PC-9 (cell line): ENCODE measurements at regions not wholly inside any gene's neighbourhood (a gene's known extent, or its start where the extent isn't known, plus 50 kb on each side); places are given as distances from the start of the nearest gene placed in this dataset.

Experiments used
- BruUV-seq: library from RNA; stranded (reverse); fragments of 400-500 nt; replicated peaks from 2 replicates; lab custom pipeline; 2021; lab: Mats Ljungman, UMichigan
- CTCF ChIA-PET: fragments of 300-600 bp; sonication (Branson Sonifier 250); formaldehyde crosslinking; loops from one replicate; lab custom pipeline; 2022; ENCODE audit warnings: antibody characterized with exemption; lab: Charles Lee
- POLR2A ChIA-PET: fragments of 300-600 bp; sonication (Branson Sonifier 250); formaldehyde crosslinking; loops from one replicate; lab custom pipeline; 2022; ENCODE audit warnings: antibody characterized with exemption; ENCODE audit not compliant: unreplicated experiment; lab: Charles Lee
- DNase-seq, 2 experiments: peaks; one replicate each; pipeline versions ENCODE4 v3.0.0 to v3.0.0-alpha.2; 2015 to 2022; ENCODE audit warnings: mixed read lengths in 1 of 2
- H2AFZ ChIP-seq: fragments of 200-600 bp; sonication (generic); 2 replicates; pipeline ENCODE4 v1.8.1; 2017; ENCODE audit warnings: antibody characterized with exemption
- H3F3A ChIP-seq: fragments of 200-600 bp; sonication (generic); 2 replicates; pipeline ENCODE4 v1.8.1; 2017; ENCODE audit warnings: antibody characterized with exemption, mild to moderate bottlenecking, low read depth; ENCODE audit not compliant: insufficient read depth
- H3K27ac ChIP-seq: fragments of 200-600 bp; sonication (generic); 2 replicates; pipeline ENCODE4 v1.6.1; 2016; ENCODE audit warnings: mixed run types
- H3K27me3 ChIP-seq: fragments of 200-600 bp; sonication (generic); 2 replicates; pipeline ENCODE4 v1.6.1; 2016; ENCODE audit warnings: low read depth, mixed run types; ENCODE audit not compliant: insufficient read depth
- H3K36me3 ChIP-seq: fragments of 200-600 bp; sonication (generic); 2 replicates; pipeline ENCODE4 v1.6.1; 2016; ENCODE audit warnings: low read depth, mixed run types
- H3K4me1 ChIP-seq: fragments of 200-600 bp; sonication (generic); replicated peaks from 2 replicates; pipeline ENCODE4 v1.6.1; 2016; ENCODE audit warnings: mixed run types; ENCODE audit not compliant: insufficient read depth
- H3K4me2 ChIP-seq: fragments of 200-600 bp; sonication (generic); 2 replicates; pipeline ENCODE4 v1.6.1; 2017; ENCODE audit warnings: mixed run types
- H3K4me3 ChIP-seq: fragments of 200-600 bp; sonication (generic); 2 replicates; pipeline ENCODE4 v1.6.1; 2016; ENCODE audit warnings: mixed run types
- H3K79me2 ChIP-seq: fragments of 200-600 bp; sonication (generic); 2 replicates; pipeline ENCODE4 v1.6.1; 2017; ENCODE audit warnings: low read depth, mixed run types
- H3K9me2 ChIP-seq: fragments of 200-600 bp; sonication (generic); 2 replicates; pipeline ENCODE4 v1.8.1; 2017; ENCODE audit warnings: mild to moderate bottlenecking; ENCODE audit not compliant: insufficient read depth
- H3K9me3 ChIP-seq: fragments of 200-600 bp; sonication (generic); 2 replicates; pipeline ENCODE4 v1.8.1; 2016; ENCODE audit warnings: low read depth; ENCODE audit not compliant: insufficient read depth
- H4K20me1 ChIP-seq: fragments of 200-600 bp; sonication (generic); 2 replicates; pipeline ENCODE4 v1.8.1; 2017; ENCODE audit not compliant: insufficient read depth
- EZH2 ChIP-seq: fragments of 200-600 bp; sonication (generic); IDR thresholded peaks from 2 replicates; pipeline ENCODE4 v1.8.0; 2017; ENCODE audit warnings: antibody characterized with exemption, low read depth
- intact Hi-C: fragments of 100-400 bp; cut with micrococcal nuclease; formaldehyde crosslinking; loops from one replicate; pipeline ENCODE4 v1.10.0; 2022; ENCODE audit not compliant: unreplicated experiment
- TF ChIP-seq, protein P1 (sequence below): fragments of 200-600 bp; sonication (generic); conservative IDR thresholded peaks from 2 replicates; pipeline ENCODE4 v1.6.1; 2017; ENCODE audit warnings: mixed run types, antibody characterized with exemption, mild to moderate bottlenecking, moderate library complexity

DNA sequence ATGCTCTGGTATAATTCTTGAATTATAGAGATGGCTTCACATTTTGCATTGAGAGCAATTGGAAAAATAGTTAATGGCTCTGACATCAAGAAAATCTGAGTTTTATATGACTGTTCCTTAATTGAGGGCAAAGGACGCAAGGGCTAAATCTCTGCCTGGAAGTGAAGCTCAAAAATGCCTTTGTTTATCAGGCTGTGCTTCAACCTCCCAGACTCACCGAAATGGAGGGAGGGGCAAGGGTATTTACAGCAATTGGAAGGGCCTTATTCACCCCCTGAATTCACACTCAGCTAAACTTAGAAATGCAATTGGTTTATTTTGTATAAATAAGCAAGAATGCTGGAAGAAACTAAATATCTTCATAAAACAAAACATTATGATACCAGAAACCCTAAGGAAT is 737.2 kb upstream of the MMS22L start:
- Histone ChIP-seq H3K27me3 (no peaks in the 10 kb centered on the region), H3K4me1 (no peaks in the 10 kb centered on the region), H3K9me2 (no peaks in the 10 kb centered on the region; the same call in 1 of the 2 replicates), H3K4me2 (no peak overlapping the region), H3F3A (no peaks in the 10 kb centered on the region), H3K36me3 (no peaks in the 10 kb centered on the region), H2AFZ (no peak overlapping the region), H3K9me3 (no peaks in the 10 kb centered on the region), H4K20me1 (no peaks in the 10 kb centered on the region), H3K27ac (no peak overlapping the region), H3K79me2 (no peaks in the 10 kb centered on the region), H3K4me3 (no peak overlapping the region)
- intact Hi-C loops = no loop called here
- no TSS peak for BruUV-seq
- no peak for DNase-seq
- TF ChIP-seq EZH2 = no peak
- TF ChIP-seq, protein P1, sequence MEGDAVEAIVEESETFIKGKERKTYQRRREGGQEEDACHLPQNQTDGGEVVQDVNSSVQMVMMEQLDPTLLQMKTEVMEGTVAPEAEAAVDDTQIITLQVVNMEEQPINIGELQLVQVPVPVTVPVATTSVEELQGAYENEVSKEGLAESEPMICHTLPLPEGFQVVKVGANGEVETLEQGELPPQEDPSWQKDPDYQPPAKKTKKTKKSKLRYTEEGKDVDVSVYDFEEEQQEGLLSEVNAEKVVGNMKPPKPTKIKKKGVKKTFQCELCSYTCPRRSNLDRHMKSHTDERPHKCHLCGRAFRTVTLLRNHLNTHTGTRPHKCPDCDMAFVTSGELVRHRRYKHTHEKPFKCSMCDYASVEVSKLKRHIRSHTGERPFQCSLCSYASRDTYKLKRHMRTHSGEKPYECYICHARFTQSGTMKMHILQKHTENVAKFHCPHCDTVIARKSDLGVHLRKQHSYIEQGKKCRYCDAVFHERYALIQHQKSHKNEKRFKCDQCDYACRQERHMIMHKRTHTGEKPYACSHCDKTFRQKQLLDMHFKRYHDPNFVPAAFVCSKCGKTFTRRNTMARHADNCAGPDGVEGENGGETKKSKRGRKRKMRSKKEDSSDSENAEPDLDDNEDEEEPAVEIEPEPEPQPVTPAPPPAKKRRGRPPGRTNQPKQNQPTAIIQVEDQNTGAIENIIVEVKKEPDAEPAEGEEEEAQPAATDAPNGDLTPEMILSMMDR = no peak
- ChIA-PET CTCF (no interaction called here), POLR2A (no interaction called here)

DNA sequence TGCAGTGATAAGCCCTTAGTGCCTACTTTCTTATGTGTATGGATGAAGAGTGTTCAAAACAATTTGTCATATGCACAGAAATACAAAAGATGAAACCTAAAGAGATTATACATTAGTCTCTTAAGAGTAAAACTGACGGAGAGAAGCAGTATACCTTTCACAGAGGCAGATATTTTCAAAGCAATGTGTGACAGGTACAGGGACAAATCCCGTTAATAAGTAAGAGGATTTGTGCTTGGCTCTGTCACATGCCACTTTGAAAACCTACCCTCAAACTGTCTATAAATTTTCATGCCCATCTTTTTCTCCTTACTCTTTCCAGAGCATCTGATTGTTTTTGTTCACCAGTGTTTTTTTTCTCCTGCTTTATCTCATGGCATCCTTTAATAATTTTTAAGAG is 741.3 kb upstream of the MMS22L start:
- Histone ChIP-seq H3K9me2 (no peaks in the 10 kb centered on the region; the same call in 1 of the 2 replicates), H3F3A (no peaks in the 10 kb centered on the region), H3K9me3 (no peaks in the 10 kb centered on the region), H3K4me3 (no peak overlapping the region), H3K36me3 (no peaks in the 10 kb centered on the region), H3K27ac (no peak overlapping the region), H4K20me1 (no peaks in the 10 kb centered on the region), H3K4me1 (no peaks in the 10 kb centered on the region), H3K4me2 (no peak overlapping the region), H3K79me2 (no peaks in the 10 kb centered on the region), H3K27me3 (no peaks in the 10 kb centered on the region), H2AFZ (no peak overlapping the region)
- CTCF ChIA-PET = no interaction called here
- TF ChIP-seq EZH2 = no peak
- TF ChIP-seq, protein P1 = no peak
- no TSS peak for BruUV-seq
- intact Hi-C loops = no loop called here
- POLR2A ChIA-PET = no interaction called here
- no peak for DNase-seq

DNA sequence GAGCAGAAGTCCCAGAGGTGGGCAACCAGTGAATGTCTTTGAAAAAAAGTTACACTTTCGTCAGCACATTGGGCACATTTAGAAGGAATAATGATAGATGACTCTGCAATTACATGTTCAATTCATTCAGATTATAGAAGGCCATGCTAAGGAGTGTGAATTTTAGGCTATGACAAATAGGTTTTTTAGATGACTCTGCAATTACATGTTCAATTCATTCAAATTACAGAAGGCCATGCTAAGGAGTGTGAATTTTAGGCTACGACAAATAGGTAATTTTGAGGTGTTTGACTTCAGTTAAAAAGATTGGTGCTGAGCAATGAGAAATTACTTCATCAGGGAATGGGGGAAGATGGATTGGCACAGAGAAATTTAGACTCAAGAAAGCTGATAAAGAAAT is 744.9 kb upstream of the MMS22L start:
- H3K36me3 ChIP-seq = no peaks in the 10 kb centered on the region
- H3K9me3 ChIP-seq = no peaks in the 10 kb centered on the region
- no TSS peak for BruUV-seq
- H3K27me3 ChIP-seq = no peaks in the 10 kb centered on the region
- no peak for TF ChIP-seq EZH2
- TF ChIP-seq, protein P1 = no peak
- POLR2A ChIA-PET = no interaction called here
- DNase-seq = no peak
- CTCF ChIA-PET = no interaction called here
- H3K79me2 ChIP-seq = no peaks in the 10 kb centered on the region
- H3F3A ChIP-seq = no peaks in the 10 kb centered on the region
- H3K4me2 ChIP-seq = no peak overlapping the region
- no peak overlapping the region for H2AFZ ChIP-seq
- no peak overlapping the region for H3K27ac ChIP-seq
- no peaks in the 10 kb centered on the region for H4K20me1 ChIP-seq
- no peaks in the 10 kb centered on the region; the same call in 1 of the 2 replicates for H3K9me2 ChIP-seq
- intact Hi-C loops = no loop called here
- H3K4me3 ChIP-seq = no peak overlapping the region
- no peaks in the 10 kb centered on the region for H3K4me1 ChIP-seq
